Omental fat pad (tissue), 3 donors: ENCODE measurements at regions not wholly inside any gene's neighbourhood (a gene's known extent, or its start where the extent isn't known, plus 50 kb on each side); places are given as distances from the start of the nearest gene placed in this dataset.

ENCODE experiments used
- ATAC-seq: fragments of 150-250 bp; one replicate; pipeline ENCODE4 v1.9.1; 2016; ENCODE audit warnings: mild to moderate bottlenecking, moderate library complexity; ENCODE audit not compliant: low FRiP score
- DNase-seq: peaks from one replicate; pipeline ENCODE4 v3.0.0-alpha.2; 2019; ENCODE audit warnings: low spot score
- TF ChIP-seq, protein P1 (sequence below), 3 donors: fragments of 450-650 bp; IDR thresholded peaks; one replicate each; pipeline ENCODE4 v1.5.1; 2016 to 2017; ENCODE audit warnings: antibody characterized with exemption in 3 of 3, mild to moderate bottlenecking in 3 of 3, moderate library complexity in 2 of 3

DNA sequence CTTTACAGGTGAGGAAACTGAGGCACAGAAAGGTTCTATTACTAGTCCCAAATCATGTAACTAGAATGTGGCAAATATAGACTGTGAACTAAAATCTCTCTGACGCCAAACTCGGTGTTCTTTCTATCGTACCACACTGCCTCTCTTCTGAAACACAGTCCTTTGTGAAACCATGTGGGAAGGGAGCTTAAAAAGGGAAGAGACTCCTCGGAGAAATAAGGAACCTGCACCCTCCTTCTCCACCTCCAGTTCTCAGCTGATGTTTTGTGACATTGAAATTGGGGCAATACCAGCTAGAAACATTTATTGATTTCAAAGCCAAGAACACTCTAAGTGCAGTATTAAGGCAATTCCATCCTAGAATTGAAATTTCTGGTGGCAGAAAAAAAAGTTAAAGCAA lies 76.4 kb upstream of the DRD2 start:
- DNase-seq = no peak
- TF ChIP-seq, protein P1, sequence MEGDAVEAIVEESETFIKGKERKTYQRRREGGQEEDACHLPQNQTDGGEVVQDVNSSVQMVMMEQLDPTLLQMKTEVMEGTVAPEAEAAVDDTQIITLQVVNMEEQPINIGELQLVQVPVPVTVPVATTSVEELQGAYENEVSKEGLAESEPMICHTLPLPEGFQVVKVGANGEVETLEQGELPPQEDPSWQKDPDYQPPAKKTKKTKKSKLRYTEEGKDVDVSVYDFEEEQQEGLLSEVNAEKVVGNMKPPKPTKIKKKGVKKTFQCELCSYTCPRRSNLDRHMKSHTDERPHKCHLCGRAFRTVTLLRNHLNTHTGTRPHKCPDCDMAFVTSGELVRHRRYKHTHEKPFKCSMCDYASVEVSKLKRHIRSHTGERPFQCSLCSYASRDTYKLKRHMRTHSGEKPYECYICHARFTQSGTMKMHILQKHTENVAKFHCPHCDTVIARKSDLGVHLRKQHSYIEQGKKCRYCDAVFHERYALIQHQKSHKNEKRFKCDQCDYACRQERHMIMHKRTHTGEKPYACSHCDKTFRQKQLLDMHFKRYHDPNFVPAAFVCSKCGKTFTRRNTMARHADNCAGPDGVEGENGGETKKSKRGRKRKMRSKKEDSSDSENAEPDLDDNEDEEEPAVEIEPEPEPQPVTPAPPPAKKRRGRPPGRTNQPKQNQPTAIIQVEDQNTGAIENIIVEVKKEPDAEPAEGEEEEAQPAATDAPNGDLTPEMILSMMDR (IDR thresholded peaks at IDR 0.05) = no peak
- no peak for ATAC-seq

DNA sequence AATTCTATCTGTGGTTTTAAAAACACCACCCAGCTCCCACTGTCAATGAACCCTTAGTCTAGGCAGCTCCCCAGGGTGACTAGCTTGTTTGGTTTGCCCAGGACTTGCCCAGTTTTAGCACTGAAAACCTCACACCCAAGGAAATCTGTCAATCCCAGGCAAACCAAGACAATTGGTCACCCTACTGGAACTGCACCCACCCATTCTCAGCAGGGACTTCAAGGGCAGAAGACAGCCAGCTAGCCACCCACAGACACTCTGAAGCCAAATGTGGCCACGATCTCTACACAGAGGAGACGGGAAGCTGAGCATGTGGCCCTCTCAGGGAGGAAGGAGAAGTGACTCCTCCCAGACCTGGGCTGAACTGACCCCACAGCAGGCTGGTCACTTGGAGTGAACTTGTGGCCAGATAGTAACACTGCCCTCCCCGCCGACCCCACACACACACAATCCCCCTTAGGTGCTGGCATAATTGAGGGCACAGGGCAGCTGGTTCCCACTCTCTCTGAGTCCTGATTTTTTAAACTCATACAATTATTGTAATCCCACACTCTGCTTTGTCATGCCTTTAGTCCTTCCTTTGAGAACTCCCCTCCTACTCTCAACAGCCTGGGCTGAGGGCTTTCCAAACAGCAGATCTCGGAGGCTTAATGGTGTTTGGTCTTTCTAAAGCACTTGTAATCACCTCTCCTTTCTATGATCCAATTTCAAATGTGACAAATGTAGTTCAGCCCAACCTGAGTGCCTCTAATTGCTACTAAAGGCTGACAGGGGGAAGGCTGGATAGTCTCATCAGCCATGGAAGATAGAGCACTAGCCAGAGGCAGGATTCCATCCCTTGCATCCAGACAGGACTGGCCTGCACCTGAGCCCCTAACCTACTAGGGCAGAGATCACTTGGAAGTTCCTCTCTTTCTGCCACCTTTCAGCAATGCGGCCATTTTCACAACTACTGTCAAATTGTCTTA lies 74.7 kb upstream of the DRD2 start:
- DNase-seq (no peak), ATAC-seq (no peak)
- TF ChIP-seq, protein P1 (IDR thresholded peaks at IDR 0.05) = no peak

DNA sequence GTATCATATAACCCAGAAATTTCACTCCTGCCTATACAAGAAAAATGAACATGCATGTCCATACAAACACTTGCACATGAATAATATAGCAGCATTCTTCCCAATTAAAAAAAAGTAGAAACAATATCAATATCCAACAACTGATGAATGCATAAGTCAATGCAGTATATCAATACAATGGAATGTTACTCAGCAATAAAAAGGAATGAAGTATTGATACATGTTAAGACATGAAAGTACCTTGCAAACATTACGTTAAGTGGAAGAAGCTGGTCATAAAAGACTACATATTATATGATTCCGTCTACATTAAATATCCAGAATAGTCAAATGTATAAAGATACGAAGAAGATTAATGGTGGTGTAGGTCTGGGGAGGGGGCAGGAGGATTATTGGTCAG lies 73.9 kb upstream of the DRD2 start:
- TF ChIP-seq, protein P1 (IDR thresholded peaks at IDR 0.05) = no peak
- no peak for ATAC-seq
- no peak for DNase-seq

DNA sequence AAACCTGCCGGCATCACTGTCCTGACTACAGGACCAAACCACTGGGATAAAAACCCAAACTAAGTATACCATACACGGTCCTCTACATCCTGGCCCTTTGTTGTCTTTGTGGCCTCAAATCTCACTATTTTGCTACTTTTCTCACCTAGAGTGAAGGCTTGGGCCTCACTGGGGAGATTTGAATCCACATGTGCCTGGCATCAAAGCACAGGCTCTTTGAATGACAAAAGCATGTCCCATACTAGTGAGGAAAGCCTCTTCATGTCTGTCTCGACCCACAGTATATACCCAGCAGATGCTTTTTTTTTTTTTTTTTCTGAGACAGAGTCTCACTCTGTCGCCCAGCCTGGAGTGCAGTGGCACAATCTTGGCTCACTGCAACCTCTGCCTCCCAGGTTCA lies 72.5 kb upstream of the DRD2 start:
- ATAC-seq (no peak), DNase-seq (no peak)
- TF ChIP-seq, protein P1 (IDR thresholded peaks at IDR 0.05) = no peak

DNA sequence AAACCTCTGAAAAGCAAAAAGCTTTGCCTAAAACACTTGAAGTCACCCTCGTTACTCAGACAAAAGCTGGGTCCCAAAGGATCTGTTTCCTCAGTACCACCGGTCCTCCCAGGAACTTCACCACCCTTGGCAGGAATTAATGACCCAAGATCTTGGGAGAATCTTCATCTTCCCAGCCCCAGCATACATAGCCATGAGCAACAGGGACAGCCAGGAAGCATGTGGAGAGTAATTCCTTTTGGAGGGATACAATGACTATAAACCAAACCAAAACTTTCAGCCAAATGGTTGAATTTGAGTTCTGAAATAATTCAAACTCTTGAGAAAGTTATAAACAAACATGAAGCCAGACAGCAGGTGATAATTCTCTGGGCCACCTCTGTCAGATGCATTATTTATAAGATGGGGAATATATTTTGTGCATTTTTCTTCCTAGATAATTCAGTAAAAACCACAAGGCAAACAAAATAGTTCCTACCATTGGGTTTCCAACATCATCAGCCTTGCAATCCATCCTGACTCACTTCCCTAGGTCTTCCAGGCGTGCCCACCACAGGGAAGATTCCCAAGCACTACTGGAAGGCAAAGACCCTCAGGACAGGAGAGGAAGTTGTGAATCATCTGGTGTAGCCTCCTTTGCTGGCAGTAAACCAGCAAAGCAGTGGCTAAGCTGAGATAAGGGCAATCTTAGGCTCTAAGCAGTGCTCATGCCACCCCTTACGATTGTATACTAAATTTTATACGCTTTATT lies 71.7 kb upstream of the DRD2 start:
- ATAC-seq = no peak
- TF ChIP-seq, protein P1 (IDR thresholded peaks at IDR 0.05) = no peak
- DNase-seq = no peak

DNA sequence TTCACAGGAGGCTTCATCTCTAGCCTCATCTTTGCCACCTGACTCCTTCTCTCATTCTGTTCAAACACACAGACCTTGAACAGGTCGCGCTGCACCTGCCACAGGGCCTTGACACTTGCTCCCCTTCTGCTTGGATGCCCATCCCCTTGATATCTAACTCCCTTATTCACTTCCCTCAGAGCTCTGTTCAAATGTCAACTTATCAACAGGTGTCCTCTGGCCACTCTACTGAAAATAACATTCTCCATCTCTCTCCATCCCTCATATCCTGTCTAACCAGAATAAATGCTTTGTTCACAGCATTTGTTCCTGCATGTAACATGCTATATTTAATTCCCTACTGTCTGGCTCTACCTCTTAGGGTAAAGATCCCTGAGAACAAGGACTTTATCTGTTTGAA lies 67.2 kb upstream of the DRD2 start:
- ATAC-seq (no peak), DNase-seq (no peak)
- TF ChIP-seq, protein P1 (IDR thresholded peaks at IDR 0.05) = no peak
